ENCODE measurements at regions not wholly inside any gene's neighbourhood (a gene's known extent, or its start where the extent isn't known, plus 50 kb on each side); places are given as distances from the start of the nearest gene placed in this dataset.

GRCh38 chr3:22536541-22536940, 666.6 kb upstream of the UBE2E2 start:
- Histone ChIP-seq H3K4me1 (no peaks in the 10 kb centered on the region), H3K9me3 (no peaks in the 10 kb centered on the region), H3K4me3 (no peak overlapping the region), H3K27me3 (no peaks in the 10 kb centered on the region), H3K36me3 (no peaks in the 10 kb centered on the region), H3K27ac (no peak overlapping the region)
- TF ChIP-seq EP300 (IDR thresholded peaks at IDR 0.05; ENCODE audit: low read depth) (no peak), POLR2A (IDR thresholded peaks at IDR 0.05) (no peak), POLR2AphosphoS5 (IDR thresholded peaks at IDR 0.05) (no peak)
- TF ChIP-seq, protein P1, sequence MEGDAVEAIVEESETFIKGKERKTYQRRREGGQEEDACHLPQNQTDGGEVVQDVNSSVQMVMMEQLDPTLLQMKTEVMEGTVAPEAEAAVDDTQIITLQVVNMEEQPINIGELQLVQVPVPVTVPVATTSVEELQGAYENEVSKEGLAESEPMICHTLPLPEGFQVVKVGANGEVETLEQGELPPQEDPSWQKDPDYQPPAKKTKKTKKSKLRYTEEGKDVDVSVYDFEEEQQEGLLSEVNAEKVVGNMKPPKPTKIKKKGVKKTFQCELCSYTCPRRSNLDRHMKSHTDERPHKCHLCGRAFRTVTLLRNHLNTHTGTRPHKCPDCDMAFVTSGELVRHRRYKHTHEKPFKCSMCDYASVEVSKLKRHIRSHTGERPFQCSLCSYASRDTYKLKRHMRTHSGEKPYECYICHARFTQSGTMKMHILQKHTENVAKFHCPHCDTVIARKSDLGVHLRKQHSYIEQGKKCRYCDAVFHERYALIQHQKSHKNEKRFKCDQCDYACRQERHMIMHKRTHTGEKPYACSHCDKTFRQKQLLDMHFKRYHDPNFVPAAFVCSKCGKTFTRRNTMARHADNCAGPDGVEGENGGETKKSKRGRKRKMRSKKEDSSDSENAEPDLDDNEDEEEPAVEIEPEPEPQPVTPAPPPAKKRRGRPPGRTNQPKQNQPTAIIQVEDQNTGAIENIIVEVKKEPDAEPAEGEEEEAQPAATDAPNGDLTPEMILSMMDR (IDR thresholded peaks at IDR 0.05), result no peak
- intact Hi-C loops (cut with DNase I; ENCODE audit: low total_unique reads), result no loop called here
- in situ Hi-C loops (cut with MboI; ENCODE audit: low pct_ligation_motif_present in 1 of 4, low pct_unique_long_range_greater_than_20kb in 1 of 4, low sequenced_read_pairs in 3 of 4), result no loop called here
- no peak for DNase-seq
- WGBS, 2 donors (ENCODE audit: low coverage in 1 of 2), result 61 to 100% methylated on average over 1 of the region's 1 CpG

DNA sequence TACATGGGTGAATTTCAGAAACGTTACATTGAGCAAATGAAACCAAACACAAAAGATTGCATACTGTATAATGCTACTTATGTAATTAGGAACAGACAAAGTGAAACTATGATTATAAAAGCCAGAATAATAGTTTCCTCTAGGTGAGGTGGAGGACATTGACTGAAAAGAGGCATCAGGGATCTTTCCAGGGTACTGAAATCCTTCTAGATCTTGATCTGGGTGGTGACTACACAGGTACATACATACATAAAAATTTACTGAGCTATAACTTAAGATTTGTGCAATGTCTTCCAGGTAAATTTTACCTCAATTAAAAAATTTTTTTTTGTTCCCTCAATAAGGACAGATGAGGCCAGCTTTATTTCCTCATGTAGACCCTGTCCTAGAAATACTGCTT, 665.6 kb upstream of the UBE2E2 start:
- in situ Hi-C loops (cut with MboI; ENCODE audit: low pct_ligation_motif_present in 1 of 4, low pct_unique_long_range_greater_than_20kb in 1 of 4, low sequenced_read_pairs in 3 of 4), result no loop called here
- no peak for TF ChIP-seq EP300 (IDR thresholded peaks at IDR 0.05; ENCODE audit: low read depth)
- TF ChIP-seq POLR2A (IDR thresholded peaks at IDR 0.05), result no peak
- no peak for TF ChIP-seq POLR2AphosphoS5 (IDR thresholded peaks at IDR 0.05)
- TF ChIP-seq, protein P1 (IDR thresholded peaks at IDR 0.05), result no peak

GRCh38 chr3:22542311-22542710, 660.8 kb upstream of the UBE2E2 start:
- Histone ChIP-seq H3K9me3 (no peaks in the 10 kb centered on the region), H3K4me1 (no peaks in the 10 kb centered on the region), H3K27ac (no peak overlapping the region), H3K4me3 (no peak overlapping the region), H3K27me3 (no peaks in the 10 kb centered on the region), H3K36me3 (no peaks in the 10 kb centered on the region)
- intact Hi-C loops (cut with DNase I; ENCODE audit: low total_unique reads), result no loop called here
- WGBS, 2 donors (ENCODE audit: low coverage in 1 of 2), result 70 to 86% methylated on average over 2 of the region's 2 CpGs
- DNase-seq, result no peak
- TF ChIP-seq POLR2A (IDR thresholded peaks at IDR 0.05), result no peak
- TF ChIP-seq, protein P1 (IDR thresholded peaks at IDR 0.05), result no peak
- TF ChIP-seq POLR2AphosphoS5 (IDR thresholded peaks at IDR 0.05), result no peak
- no peak for TF ChIP-seq EP300 (IDR thresholded peaks at IDR 0.05; ENCODE audit: low read depth)
- in situ Hi-C loops (cut with MboI; ENCODE audit: low pct_ligation_motif_present in 1 of 4, low pct_unique_long_range_greater_than_20kb in 1 of 4, low sequenced_read_pairs in 3 of 4), result no loop called here

More for the DNA sequence above, 665.6 kb upstream of the UBE2E2 start:
- intact Hi-C loops (cut with DNase I; ENCODE audit: low total_unique reads), result no loop called here
- Histone ChIP-seq H3K27ac (no peak overlapping the region), H3K4me3 (no peak overlapping the region), H3K27me3 (no peaks in the 10 kb centered on the region), H3K36me3 (no peaks in the 10 kb centered on the region), H3K9me3 (no peaks in the 10 kb centered on the region), H3K4me1 (no peaks in the 10 kb centered on the region)
- WGBS, 2 donors (ENCODE audit: low coverage in 1 of 2), result 50 to 54% methylated on average over 1 of the region's 1 CpG
- no peak for DNase-seq

- 66 to 77% methylated on average over 4 to 5 of the region's 5 CpGs for WGBS, 2 donors (ENCODE audit: low coverage in 1 of 2)
- Histone ChIP-seq H3K36me3 (no peaks in the 10 kb centered on the region), H3K27me3 (no peaks in the 10 kb centered on the region), H3K4me1 (no peaks in the 10 kb centered on the region), H3K9me3 (no peaks in the 10 kb centered on the region), H3K4me3 (no peak overlapping the region), H3K27ac (no peak overlapping the region)
- DNase-seq, result no peak
- in situ Hi-C loops (cut with MboI; ENCODE audit: low pct_ligation_motif_present in 1 of 4, low pct_unique_long_range_greater_than_20kb in 1 of 4, low sequenced_read_pairs in 3 of 4), result loop anchor here in 3 of 4 donors (25.0 kb wide), 3 partner anchors 331 to 406 kb away; no protein-coding TSS in a partner anchor
- TF ChIP-seq POLR2A (IDR thresholded peaks at IDR 0.05), result no peak
- TF ChIP-seq, protein P1 (IDR thresholded peaks at IDR 0.05), result no peak
- TF ChIP-seq EP300 (IDR thresholded peaks at IDR 0.05; ENCODE audit: low read depth), result no peak
- intact Hi-C loops (cut with DNase I; ENCODE audit: low total_unique reads), result no loop called here
These were observed 647.2 kb upstream of the UBE2E2 start for GRCh38 chr3:22555753-22556435.
